NCI-H1930 (cell line): ENCODE measurements at regions not wholly inside any gene's neighbourhood (a gene's known extent, or its start where the extent isn't known, plus 50 kb on each side); places are given as distances from the start of the nearest gene placed in this dataset.

ENCODE experiments used
- DNase-seq, 2 experiments: peaks; one replicate each; lab custom pipeline; 2025; lab: John Stamatoyannopoulos, UW

DNA sequence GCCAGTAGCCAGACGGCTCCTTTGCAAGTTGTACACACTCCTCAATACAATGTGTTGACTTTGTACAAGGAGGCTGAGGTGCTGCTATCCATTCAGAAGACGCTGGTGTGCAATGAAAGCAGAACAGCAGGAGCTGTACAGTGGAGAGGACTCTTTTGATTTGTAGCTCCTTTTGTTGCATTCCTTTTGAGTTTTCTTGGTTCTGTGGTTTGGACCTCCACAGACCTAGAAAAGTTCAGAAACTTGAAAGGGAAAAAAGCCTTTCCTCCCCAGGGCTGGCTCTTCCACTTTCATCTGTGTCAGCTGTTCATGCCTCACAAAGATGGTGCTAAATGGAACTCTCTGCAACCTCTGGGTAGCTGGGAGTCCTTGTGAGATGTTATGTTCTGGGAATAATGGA lies 117.4 kb downstream of the MAT2B start:
- no peak for DNase-seq

DNA sequence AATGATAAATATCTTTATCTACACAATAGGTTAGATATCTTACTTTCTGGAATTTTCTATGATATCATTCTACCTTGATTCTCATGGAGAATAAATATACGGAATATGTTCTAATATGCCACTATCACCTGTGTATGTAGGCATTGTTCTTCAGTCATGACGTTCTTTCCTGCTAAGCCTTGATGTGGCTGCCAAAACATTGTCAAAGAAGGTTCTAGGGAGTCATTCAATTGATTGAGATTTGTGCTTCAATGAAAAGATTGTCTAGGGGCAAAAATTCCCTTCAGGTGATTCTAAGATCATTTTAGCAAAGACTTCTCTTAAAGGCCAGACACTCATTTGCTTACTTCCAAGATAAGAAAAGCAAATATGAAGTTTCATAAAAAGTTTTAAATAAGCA lies 118.1 kb downstream of the MAT2B start:
- no peak for DNase-seq

- DNase-seq: no peak
These were observed 118.6 kb downstream of the MAT2B start for GRCh38 chr5:163623986-163624385.

DNA sequence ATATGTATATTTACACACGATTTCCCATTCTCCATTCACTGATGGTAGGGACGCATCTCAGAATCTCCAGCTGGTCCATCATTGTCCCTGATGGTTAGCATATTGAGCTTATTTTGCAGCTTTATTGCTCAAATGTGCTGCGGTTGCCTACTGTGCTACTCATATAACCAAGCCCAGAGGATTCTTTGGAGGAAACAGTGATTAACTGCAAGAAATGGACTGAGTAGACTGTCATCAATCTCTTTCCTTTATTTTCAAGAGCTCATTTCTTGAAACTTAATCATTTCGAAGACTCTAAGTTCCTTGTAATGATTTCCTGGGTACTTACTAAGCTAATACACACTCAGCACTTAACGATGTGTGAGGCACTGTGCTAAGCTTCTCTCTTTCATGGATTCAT lies 119.0 kb downstream of the MAT2B start:
- no peak for DNase-seq

- no peak for DNase-seq
These were observed 121.5 kb downstream of the MAT2B start for GRCh38 chr5:163626904-163627434.

- no peak for DNase-seq
These were observed 126.4 kb downstream of the MAT2B start for GRCh38 chr5:163631856-163632255.

DNA sequence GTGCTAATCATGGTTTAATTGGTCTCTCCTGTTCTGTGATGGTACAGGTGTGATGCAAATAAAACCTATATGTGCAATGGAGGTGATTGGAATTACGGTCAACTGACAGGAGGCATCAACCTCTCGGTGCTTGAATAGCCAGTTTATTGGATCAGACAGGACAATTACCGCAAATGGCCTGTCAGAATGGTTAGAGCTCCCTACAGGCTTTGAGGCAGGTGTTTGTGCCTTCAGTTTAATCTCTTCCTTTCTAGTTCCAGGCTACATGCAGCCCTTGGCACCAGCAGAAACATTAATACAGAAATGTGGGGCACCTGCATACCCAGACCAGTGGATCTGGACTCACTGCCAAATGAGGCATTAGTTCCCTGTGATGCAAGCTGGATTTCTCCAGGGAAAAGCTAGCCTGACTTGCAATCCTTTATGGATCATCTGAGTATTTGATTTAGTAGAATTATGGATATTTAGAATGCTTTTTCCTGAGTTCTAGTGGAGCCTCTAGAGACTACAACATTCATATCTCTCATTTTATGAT lies 128.6 kb downstream of the MAT2B start:
- DNase-seq: no peak

DNA sequence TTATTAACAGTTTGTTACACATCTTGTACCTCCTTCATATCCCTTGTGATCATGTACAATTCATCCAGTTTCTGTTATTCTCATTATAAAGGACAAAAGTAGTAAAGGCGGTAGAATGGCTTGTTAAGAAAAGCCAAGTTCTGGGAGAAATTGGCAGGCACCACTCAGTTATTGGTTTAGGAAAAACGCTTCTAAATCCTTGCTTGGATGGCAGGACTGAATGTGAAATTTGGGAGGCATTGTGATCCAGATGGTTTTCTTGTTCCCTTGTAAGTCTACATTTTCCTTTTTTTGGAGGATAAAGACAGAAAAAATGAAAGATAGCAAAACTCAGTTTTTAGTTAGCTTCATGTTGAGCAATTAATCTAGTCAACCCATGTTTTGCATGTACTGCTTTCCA lies 130.2 kb downstream of the MAT2B start:
- DNase-seq: no peak

DNA sequence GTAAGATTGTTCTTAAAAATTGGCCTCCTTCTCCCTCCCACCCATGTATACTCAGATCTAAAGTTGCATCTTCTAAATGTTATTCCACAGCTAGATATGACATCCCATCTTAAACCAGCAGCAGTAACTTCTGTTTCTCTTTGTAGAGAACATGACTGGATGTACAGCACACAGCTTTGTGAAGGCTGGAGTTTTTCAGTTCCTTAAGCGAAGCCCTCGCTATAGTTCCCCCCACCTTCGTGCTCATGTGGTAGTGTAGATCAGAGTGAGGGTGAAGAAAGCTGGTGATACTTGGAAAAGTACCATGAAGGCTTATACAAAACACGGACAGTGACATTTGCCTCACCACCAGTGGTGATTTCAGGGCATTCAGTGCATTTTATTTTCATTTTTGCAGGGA lies 137.5 kb downstream of the MAT2B start:
- DNase-seq: no peak

GRCh38 chr5:163645421-163646416 lies 140.3 kb downstream of the MAT2B start:
- DNase-seq: no peak

GRCh38 chr5:163649514-163649913 lies 144.1 kb downstream of the MAT2B start:
- no peak for DNase-seq

DNA sequence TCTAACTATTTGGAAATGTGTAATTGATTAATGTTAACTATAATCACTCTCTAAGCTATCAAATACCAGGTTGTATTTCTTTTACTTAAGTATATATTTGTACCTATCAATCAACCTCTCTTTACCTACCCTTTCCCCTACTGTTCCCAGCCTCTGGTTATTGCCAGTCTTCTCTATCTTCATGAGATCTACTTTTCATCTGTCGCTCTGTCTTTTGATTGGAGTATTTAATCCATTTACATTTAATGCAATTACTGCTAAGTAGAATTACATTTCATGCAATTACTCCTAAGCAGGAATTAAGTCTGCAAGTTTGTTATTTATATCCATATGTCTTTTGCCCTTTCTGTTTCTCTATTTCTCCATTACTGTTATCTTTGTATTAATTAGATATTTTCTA lies 148.1 kb downstream of the MAT2B start:
- DNase-seq: no peak

- DNase-seq: no peak
These were observed 153.5 kb downstream of the MAT2B start for GRCh38 chr5:163658702-163659567.

- no peak for DNase-seq
These were observed 154.1 kb downstream of the MAT2B start for GRCh38 chr5:163659568-163659902.

DNA sequence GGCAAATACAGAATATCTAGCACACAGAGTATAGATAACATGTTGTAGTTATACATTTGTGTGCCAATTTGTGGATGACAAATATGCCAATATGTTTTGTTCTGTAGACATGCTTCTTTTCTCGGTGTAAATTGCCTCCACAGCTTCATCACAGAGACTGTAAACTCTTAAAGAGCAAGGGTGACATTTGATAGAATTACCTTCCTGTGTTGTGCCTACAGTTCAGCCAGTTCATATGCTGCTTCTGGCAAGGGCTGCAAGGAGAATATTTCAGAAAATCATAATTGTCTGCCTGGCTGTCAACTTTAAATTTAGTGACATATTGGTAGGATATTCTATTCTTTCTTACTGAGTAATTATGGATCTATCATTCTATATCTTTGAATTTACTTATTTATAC lies 155.1 kb downstream of the MAT2B start:
- no peak for DNase-seq

GRCh38 chr5:163661360-163661759 lies 155.9 kb downstream of the MAT2B start:
- DNase-seq: no peak

DNA sequence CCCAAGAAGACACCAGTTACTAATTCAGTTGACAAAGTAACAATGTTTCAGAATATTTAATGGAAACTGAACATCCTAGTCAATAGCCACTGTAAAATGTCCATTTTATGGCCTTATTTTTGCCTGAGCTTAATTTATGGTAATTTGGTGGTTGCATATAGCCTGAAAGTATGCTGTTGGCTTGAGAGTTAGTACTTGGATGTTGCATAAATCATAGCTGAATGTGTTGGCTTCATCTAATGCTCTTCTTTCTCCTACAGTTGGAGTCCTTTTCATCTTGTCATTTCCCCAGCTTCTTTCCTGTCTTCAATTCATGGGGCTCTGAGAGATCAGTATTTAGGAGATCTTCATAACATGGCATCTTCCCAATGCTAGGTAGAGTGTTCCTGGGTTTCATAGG lies 164.6 kb downstream of the MAT2B start:
- no peak for DNase-seq

DNA sequence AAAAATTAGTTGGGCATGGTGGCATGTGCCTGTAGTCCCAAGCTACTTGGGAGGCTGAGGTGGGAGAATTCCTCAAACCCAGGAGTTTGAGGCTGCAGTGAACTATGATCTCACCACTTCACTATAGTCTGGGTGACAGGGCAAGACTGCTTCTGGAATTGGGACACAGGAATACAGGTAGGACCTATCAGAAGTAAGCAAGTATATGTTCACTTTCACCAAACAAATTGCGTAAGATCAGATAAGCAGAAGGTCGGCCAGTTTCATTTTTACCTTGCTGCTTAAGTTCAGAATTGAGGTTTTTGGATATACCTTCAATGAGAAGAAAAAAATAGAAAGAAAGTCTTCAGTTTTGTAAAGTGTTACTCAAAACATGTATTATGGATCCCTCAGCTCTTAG lies 171.7 kb downstream of the MAT2B start:
- no peak for DNase-seq

GRCh38 chr5:163682234-163682633 lies 176.8 kb downstream of the MAT2B start:
- DNase-seq: no peak

DNA sequence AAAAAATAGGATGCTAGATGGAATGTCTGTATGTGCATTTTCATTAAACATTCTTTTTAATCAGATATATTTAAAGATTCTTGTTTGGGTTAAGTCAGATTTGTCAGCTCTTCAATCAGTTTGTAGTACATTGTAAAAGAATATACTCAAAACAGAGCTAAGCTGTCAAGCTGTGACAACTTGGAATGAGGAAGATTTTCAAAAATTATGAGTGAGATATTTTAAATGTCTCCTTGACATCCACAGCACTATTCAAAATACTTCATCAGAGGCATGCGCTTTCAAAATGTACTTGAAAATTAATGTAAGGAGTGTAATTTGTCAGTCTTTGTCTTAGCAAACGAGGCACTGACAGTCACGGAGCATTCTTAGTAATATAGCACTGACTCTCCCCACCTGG lies 182.0 kb downstream of the MAT2B start:
- DNase-seq: no peak

- DNase-seq: no peak
These were observed 186.7 kb downstream of the MAT2B start for GRCh38 chr5:163692091-163692490.

GRCh38 chr5:163695830-163696578 lies 190.6 kb downstream of the MAT2B start:
- peak in 1 of 2 experiments; percentile 1 for DNase-seq
